ENCODE measurements at regions not wholly inside any gene's neighbourhood (a gene's known extent, or its start where the extent isn't known, plus 50 kb on each side); places are given as distances from the start of the nearest gene placed in this dataset.

DNA sequence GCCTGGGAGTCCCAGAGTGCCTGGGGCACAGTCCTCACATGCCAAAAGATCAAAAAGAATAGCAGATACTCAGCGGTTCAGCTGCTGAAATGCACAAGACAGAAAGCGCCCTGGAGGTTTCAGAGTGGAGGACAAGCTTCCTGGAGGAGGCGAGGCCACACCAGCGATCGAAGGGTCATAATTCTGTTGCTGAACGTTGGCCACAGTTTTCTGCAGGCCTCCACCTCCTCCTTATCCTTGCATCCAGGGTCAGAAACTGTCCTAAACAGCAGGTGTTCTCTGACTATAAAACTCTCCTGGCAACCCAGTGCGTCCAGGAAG, 220.3 kb upstream of the LINGO1 start:
- TF ChIP-seq CTCF (IDR thresholded peaks at IDR 0.05; ENCODE audit: poor library complexity, severe bottlenecking) (no peak), POLR2AphosphoS5 (IDR thresholded peaks at IDR 0.05) (no peak), REST (IDR thresholded peaks at IDR 0.05; ENCODE audit: borderline replicate concordance) (no peak)

Measured in neural cell (in vitro differentiated cells).